ENCODE measurements at regions not wholly inside any gene's neighbourhood (a gene's known extent, or its start where the extent isn't known, plus 50 kb on each side); places are given as distances from the start of the nearest gene placed in this dataset.

- TF ChIP-seq CTCF (optimal IDR thresholded peaks at IDR 0.05 in 1 of 3, IDR thresholded peaks at IDR 0.05 in 1 of 3, conservative IDR thresholded peaks at IDR 0.05 in 1 of 3; ENCODE audit: extremely low read depth in 1 of 3, insufficient read depth in 2 of 3, low read length in 3 of 3) (no peak), EZH2 (IDR thresholded peaks at IDR 0.05; ENCODE audit: low read length) (no peak)
Measured at GRCh38 chr6:92763274-92763584, 656.1 kb downstream of the EPHA7 start.

All from keratinocyte (primary cell).